ENCODE measurements at regions not wholly inside any gene's neighbourhood (a gene's known extent, or its start where the extent isn't known, plus 50 kb on each side); places are given as distances from the start of the nearest gene placed in this dataset.

DNA sequence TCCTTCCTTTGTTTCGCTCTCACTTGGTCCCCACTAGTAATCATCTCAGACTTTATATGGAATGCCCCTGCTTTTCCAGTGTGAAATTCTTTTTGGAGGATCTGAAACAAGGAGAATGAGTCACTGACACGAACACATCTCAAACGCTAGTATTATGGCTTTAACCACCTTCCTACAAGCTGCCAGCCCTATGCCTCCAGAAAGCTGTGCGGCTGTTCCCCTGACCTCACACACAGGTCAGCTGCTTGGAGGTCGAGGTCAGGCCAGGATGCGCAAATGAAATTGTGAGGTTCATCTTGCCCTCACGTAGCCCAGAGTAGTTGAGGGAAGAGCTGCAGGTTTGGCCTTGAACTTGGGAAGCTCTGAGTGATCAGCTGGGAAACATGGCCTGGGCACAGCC lies 449.8 kb downstream of the FGF9 start:
- DNase-seq (ENCODE audit: low read depth): no peak

DNA sequence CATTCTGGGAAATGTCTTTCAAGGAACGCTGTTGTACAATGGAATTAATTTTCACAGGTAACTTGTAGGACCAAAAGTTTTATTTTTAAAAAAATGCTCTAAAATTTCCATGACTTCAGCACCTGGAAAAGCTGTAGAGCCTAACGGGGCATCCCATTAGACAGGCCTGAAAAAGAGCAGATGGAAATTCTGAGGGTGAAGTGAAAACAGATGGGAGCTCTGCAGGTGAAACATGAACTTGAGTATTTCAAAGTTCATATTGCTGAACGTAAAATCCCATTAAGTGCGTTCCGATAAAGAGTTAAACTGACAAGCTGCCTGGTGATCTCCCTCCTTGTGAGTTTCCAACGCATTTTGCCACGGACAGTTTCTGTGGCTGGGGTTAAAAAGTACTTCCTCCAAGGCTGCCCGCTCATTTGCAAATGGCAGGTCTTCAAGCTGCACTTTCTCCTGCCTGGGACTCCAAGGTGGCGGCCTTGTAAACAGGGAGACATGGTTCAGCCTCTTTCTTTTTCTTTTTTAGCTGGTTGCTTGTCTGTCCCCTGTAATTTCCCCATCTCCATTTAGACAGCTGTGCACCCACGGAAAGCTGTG lies 450.4 kb downstream of the FGF9 start:
- no peak for DNase-seq (ENCODE audit: low read depth)

DNA sequence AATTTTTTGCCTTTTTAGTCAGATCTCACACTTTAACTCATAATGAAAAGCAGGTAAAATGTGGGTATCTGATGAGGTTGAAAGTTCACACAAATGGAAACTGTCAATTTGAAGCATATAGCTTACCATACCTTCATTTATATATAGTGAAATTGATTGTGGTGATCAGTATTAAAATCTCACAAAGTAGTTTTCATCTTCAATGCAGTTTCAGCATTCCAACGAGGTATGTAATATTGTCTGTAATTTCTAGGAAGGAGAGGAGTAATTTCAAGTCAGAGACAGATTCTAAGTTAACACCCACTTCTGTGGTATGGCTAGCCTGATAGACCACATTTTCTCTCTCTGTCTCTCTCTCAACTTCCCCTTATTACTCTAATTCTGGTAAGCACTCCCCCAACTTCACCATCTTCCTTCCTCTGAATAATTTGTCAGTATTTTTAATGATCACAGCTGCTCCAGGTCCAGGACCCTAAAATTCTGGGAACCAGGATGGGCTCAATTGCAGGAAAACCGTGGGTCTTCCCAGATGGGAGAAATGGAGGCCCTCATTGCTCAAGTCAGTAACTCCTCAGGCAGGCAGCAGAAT lies 455.7 kb downstream of the FGF9 start:
- DNase-seq (ENCODE audit: low read depth): no peak

DNA sequence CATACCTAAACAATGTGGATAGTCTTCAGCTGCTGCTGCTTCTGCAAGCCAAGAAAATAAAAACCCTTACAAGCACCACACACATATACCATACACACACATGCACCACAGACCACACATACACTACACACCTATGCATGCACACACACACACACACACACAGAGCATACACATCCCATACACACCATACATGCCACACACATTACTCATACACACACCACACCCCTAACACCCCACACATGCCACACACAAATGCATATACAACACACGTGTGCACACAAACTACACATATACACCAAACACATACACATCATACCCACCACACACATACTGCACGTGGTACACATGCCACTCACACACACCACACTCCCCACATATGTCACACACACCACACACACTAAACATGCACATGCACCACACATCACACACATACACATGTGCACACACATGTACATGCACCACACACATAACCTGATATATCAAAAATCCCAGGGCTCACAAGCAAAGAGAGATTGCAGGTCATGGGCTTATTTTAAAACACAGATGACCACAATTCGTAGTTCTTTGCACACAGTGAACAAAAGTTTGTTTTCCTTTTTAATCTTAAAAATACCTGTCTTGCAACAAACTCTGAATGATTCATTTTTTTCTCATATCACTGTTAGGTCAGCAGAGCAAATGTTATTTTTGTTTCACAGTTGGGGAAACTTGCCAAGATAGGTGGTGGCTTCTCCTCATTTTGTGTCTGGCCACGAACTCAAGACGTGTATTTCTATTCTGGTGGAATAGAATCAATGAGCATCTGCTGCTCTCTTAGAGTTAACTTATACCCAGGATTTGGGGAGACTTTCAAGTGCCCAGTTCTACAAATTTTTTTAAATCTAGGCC lies 456.6 kb downstream of the FGF9 start:
- no peak for DNase-seq (ENCODE audit: low read depth)

DNA sequence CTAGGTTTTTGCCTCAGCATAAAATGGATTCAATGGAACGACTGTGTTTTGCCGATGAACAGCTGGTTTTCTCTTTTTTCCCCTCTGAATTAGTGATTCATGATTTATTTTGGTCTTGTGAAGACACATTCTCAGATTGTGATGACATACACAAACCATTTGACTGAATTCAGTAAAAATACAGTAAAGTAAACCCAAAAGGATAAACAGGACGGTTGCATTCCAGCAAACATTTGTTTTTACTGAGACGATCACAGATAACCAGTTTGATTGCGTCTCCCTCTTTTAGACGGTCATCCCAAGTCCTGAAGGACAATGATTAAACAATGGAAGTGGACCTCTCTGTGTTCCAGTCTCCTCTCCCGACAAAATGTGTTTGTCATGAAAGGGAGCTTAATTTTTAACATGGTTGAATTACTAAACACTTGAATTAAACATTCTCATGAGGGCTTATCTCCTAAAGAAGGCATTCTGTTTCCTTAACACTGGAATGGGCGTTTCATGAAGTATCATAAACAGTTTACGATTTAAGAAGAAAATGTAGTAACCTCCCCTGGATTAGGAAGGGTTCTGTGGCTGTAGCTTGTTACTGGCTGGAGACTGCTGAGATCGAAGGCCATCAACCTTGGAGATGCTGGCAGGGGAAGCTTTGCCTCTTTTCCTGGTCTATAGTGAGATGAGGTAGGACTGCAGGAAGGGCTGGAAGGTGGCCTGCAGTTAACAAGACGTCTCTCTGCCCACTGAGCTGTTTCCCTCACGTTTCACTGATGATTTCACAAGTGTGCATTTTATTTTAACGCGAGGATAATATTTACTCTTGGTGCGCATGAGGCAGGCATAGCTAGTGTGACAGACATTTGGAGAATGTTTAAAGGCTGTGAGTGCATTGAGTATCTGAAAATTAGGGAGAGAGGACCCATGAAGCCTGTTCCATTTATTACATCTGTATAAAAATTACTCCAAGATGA lies 457.9 kb downstream of the FGF9 start:
- no peak for DNase-seq (ENCODE audit: low read depth)

DNA sequence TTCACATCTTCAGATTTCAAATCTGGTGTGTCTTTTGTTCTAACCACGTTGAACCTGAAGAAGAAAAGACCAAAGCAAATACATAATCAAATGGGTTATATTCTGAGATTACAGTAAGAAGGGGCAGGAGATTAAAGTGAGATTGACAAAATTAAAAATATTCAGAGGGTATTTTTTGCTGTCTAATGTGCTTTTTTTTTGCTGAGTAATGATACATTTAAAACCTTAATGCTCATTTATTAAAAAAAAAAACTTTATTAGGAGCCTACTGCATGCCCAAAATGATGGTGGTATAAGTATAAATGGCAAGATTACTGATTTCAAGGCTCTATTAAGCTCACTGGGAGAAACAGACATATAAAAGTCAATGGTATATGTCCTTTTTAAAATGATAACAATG lies 459.4 kb downstream of the FGF9 start:
- DNase-seq (ENCODE audit: low read depth): no peak

DNA sequence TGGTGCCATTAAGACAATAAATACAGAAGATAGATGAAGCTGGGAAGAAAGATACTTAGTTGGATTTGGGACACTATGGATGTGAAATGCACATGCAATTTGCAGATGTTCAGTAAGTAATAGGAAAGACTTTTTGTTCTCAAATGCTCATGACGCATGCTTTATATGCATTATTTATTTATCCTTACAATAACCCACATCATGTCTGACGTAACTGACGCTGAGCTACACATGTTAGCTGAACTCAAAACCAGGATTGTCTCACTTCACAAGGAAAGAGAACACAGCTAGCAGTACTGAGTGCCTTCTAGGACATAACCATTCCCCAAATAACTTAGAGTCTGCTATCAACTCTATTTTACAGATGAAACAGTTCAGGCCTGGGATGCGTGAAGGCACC lies 463.4 kb downstream of the FGF9 start:
- DNase-seq (ENCODE audit: low read depth): no peak

DNA sequence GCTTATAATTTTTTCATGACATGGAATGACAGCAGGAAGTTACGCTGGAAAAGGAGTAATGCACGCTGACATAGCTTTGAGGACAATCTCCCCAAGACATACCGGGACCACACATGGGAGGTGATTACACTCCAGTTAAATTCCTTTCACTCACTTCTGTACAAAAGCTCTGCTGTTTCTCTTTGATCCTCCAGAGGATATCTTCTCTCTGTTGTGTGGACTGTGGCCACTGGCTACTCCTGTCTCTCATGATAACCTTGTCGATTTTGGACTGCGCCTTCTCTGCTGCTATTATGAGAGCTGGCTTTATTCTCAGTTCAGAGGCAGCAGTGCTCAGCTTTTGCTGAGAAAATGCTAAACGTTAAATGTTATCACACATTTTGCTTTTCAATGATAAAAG lies 464.6 kb downstream of the FGF9 start:
- DNase-seq (ENCODE audit: low read depth): no peak

DNA sequence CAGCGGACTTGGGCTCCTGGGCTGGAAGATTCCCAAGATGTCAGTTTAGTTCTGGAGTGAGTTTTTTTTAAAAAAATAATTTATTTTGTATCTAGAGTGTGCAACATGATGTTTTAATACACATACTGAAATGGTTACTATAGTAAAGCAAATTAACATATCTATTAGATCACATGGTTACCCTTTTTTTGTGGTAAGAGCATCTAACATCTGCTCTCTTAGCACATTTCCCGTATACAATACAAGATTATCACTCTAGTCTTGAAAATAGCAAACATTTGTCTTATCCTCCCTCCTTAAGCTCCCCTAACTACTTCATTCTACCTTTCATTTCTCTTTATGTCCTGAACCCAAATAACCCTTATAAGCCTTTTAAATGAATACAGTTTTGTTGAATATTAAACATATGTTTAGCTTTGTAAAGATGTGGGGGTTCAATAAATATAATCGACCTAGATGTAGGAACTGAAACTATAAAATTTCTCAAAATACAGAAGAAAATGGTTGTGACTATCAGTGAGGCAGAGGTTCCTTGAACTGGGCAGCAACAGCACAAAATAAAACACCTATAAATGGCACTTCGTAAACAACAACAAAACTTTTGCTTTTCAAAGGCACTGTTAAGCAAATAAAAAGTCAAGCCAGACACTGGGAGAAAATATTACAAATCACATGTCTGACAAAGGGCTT lies 466.6 kb downstream of the FGF9 start:
- no peak for DNase-seq (ENCODE audit: low read depth)

DNA sequence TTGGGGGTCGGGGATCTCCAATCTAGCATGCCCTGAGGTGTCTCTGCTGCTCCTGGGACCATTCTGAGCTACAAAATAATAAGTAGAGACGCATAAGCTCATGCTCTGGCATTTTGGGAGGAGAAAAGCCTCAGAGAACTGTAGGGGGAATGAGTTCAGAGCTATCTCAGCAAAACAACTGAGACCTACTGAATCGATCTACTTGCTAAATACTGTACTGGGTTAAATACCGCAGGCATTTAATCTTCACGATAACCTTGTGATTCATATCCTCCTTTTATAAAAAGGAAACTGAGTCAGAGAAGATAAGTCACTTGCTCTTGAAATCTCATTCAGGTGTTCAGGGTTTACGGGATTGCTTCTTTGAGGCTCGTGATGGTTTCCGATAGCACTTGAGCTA lies 468.1 kb downstream of the FGF9 start:
- DNase-seq (ENCODE audit: low read depth): no peak

DNA sequence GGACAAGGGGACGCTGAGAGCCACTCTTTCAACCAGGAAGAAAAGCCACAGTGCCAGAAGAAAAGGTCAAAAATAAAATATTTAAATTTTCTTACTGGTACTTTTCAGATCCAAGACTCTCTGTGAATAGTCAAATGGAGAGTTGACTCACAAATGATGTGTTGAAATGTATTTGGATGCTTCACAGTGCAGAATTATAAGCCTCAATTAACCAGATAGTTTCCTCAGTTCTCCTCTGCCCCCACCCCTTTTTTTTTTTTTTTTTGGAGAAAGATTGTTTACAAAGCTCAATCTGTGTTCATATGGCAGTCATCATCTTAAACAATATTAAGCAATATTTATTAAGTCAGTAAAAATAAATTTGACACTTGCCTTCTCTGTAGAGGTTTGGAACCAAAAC lies 470.8 kb downstream of the FGF9 start:
- DNase-seq (ENCODE audit: low read depth): no peak

DNA sequence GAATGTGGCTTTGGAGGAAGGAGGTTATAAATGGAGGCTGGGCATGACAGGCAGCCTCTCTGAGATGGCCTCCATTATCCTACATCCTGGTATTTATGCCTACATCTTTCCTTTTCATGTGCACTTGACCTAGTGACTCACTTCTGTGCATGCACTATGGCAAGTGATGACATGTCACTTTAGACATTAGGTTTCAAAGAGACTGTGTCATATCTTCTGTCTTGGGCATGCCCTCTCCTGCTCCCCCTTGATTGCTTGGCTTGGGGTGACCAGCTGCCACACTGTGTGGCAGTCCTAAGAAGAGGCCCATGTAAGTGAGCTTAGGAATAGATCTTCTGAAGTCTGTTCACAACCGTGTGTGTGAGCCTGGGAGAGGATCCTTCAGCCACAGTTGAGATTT lies 472.8 kb downstream of the FGF9 start:
- no peak for DNase-seq (ENCODE audit: low read depth)

DNA sequence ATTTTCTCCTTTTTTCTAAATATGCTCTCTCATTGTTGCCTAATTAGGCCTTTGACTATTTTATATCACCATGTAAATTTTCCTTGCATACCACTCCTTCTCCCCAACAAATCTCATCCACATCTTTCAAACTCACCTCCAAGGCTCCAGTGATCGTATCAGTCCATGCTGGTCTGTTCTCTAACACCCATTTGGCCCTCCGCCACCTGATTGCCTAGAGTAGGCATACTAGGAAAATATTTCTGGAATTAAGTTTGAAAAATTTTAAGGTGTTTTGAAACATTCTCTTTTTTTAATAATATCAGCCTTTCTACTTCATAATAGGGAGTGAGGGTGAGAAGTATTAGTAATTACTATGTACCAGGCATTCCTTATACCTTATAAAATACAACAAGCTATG lies 473.9 kb downstream of the FGF9 start:
- no peak for DNase-seq (ENCODE audit: low read depth)

DNA sequence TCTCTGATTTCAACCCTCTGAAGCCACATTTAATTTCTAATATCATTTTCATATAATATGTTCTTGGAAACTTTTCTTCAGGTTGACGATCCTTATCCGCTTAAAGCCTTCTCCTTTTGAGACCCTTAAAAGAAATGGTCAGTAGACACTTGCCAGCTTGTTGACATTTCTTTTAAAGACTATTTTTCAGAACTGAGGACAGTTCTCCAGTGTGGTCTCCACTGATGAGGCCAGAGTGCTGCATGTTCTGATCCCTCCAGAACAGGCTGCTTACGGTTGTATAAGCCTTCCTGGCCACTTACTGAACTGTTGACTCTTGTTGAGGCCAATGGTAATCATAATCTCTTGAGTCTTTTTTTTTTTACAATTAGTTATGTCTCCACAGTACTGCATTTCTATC lies 477.3 kb downstream of the FGF9 start:
- DNase-seq (ENCODE audit: low read depth): no peak

DNA sequence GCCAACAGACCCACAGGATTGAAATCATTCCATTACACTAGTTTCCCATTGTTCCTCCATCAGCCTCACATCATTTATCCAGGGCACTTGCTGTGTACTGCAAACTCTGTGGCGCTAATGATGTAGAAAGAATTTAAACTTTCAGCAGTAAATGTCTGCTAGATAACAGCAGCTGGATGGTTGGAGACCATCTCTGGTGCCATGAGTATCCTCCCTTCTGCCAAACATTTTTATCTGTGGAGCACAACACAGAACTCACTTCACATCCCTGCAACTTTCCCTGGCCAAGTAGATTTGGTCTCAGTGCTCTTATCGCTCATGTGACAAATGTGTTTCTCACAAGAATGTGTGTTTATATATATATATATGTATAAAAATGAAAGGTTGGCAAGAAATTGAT lies 481.9 kb downstream of the FGF9 start:
- DNase-seq (ENCODE audit: low read depth): no peak

DNA sequence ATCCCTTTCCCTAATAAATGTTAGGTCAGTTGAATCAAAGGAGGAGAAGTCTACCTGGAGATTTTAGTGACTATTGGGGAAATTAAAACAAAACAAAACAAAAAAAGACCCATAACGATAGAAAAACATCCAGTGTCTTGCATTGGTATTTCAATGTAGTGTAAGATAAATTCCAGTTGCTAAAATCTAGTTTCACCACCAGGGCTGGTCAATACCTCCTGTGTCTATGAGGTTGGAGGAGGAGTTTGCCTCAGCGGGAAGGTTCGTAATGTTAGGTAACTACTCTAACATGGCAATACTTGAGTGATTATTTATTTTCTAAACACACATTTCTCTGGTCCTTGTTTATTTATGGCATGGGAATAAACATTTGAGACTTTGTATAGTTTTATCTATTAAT lies 483.2 kb downstream of the FGF9 start:
- no peak for DNase-seq (ENCODE audit: low read depth)

DNA sequence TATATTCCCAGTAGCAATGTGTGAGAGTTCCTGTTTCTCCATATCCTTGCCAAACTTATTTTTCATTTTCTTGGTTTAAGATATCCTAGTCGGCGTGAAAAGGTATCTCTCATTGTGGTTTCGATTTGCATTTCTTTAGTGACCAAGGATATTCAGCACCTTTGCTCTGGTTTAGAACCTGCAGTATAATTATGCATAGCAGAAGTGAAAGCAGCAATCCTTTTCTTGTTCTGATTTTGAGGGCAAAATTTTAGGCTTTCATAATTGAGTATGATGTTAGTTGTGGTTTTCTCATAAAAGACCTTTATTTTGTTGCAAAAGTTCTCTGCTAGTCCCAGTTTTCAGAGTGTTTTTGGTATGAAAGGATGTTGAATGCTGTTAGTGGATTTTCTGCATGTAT lies 491.0 kb downstream of the FGF9 start:
- DNase-seq (ENCODE audit: low read depth): no peak

DNA sequence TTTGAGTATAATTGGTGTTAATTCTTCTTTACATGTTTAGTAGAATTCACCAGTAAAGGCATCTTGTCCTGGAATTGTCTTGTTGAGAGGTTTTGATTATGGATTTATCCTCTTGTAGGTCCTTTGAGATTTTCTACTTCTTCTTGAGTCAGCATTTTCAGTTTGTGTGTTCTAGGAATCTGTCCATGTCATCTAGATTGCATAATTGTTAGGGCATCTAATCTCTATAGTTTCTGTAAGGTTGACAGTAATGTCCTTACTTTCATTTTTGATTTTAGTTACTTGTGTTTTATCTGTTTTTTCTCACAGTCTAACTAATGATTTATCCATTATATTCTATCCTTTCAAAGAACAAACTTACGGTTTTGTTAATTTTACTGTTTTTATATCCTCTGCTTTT lies 492.0 kb downstream of the FGF9 start:
- no peak for DNase-seq (ENCODE audit: low read depth)

DNA sequence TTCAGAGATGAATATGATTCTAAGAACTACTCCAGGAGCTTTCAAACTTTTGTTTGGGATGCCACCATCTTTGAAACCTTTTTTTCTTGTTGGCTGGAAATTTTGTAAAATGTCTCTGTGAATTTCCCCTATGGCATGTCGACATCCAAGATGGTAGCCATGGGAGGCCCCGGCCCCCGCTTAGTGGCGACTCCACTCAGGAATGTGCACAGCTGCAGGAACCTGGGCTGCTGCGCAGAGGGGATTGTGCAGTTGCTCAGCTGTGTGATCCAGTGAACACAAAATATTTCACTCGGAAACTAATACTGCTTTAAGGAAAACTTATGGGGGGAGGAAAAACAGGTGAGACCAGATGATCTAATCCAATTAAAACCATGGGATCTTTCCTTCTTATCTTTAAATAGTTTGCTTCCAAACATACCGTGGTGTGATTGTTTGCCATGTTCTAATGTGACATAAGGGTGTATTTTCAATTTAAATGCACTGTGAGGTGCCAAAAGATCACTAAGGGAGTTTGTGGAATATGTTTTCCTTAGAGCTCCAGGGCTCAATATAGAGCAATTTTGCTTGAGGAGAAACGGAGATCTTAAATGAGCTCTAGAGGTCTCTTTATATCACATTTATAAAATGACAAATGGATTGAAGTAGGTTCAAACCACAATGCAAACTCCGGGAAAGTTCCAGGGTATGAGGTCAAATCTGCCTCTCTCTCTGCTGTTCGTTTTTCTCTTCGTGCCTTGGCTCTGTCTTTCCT lies 497.7 kb downstream of the FGF9 start:
- DNase-seq (ENCODE audit: low read depth): no peak

DNA sequence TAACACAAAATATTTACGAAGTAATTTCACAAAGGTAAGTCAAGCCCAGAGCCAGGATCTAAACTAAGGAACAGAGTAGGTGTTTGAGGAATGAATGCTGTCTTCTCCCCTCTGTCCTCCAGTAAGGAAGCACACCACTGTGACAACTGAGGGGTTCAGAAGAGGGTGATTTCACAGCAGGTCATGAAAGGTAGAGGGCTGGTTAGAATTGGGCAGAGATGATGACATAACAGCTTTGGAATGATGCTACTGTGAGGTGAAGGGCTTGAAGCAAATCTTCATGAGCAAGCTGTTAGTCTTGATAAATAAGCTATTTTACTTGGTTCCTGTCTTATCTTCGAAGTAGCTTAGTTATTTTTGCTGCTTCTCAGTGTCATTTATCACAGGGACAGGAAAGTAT lies 498.6 kb downstream of the FGF9 start:
- no peak for DNase-seq (ENCODE audit: low read depth)
